PC-9 (cell line): ENCODE measurements at regions not wholly inside any gene's neighbourhood (a gene's known extent, or its start where the extent isn't known, plus 50 kb on each side); places are given as distances from the start of the nearest gene placed in this dataset.

ENCODE experiments used
- EZH2 ChIP-seq: fragments of 200-600 bp; sonication (generic); IDR thresholded peaks from 2 replicates; pipeline ENCODE4 v1.8.0; 2017; ENCODE audit warnings: antibody characterized with exemption, low read depth
- TF ChIP-seq, protein P1 (sequence below): fragments of 200-600 bp; sonication (generic); conservative IDR thresholded peaks from 2 replicates; pipeline ENCODE4 v1.6.1; 2017; ENCODE audit warnings: mixed run types, antibody characterized with exemption, mild to moderate bottlenecking, moderate library complexity

DNA sequence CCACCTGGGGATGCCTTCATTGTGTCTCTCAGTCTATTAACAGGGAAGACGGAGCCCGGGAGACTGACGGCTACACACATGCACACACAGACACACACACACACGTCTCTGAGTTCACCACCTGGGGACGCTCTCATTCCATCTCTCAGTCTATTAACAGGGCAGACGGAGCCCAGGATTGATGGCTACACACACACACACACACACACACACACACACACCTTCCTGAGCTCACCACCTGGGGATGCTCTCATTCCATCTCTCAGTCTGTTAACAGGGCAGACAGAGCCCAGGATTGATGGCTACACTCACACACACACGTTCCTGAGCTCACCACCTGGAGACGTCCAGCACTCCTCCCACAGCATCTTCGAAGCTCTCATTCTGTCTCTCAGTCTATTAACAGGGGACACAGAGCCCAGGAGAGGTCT, 143.9 kb downstream of the OR4M2 start:
- TF ChIP-seq, protein P1, sequence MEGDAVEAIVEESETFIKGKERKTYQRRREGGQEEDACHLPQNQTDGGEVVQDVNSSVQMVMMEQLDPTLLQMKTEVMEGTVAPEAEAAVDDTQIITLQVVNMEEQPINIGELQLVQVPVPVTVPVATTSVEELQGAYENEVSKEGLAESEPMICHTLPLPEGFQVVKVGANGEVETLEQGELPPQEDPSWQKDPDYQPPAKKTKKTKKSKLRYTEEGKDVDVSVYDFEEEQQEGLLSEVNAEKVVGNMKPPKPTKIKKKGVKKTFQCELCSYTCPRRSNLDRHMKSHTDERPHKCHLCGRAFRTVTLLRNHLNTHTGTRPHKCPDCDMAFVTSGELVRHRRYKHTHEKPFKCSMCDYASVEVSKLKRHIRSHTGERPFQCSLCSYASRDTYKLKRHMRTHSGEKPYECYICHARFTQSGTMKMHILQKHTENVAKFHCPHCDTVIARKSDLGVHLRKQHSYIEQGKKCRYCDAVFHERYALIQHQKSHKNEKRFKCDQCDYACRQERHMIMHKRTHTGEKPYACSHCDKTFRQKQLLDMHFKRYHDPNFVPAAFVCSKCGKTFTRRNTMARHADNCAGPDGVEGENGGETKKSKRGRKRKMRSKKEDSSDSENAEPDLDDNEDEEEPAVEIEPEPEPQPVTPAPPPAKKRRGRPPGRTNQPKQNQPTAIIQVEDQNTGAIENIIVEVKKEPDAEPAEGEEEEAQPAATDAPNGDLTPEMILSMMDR = no peak
- TF ChIP-seq EZH2 = no peak
